Fibroblast of villous mesenchyme (primary cell): ENCODE measurements at regions not wholly inside any gene's neighbourhood (a gene's known extent, or its start where the extent isn't known, plus 50 kb on each side); places are given as distances from the start of the nearest gene placed in this dataset.
A peak's percentile ranks its signal among the peaks of the same experiment; 100 is the strongest.

Source experiments
- DNase-seq: peaks from one replicate; pipeline ENCODE4 v3.0.0-alpha.2; 2010; ENCODE audit warnings: low read depth
- H3K4me3 ChIP-seq: 2 replicates; pipeline ENCODE4 v1.5.1; 2011; ENCODE audit warnings: low read depth, mild to moderate bottlenecking, low read length
- TF ChIP-seq, protein P1 (sequence below): IDR thresholded peaks from 2 replicates; pipeline ENCODE4 v1.5.1; 2012; ENCODE audit warnings: low read depth, mild to moderate bottlenecking, low read length; ENCODE audit not compliant: insufficient read depth

DNA sequence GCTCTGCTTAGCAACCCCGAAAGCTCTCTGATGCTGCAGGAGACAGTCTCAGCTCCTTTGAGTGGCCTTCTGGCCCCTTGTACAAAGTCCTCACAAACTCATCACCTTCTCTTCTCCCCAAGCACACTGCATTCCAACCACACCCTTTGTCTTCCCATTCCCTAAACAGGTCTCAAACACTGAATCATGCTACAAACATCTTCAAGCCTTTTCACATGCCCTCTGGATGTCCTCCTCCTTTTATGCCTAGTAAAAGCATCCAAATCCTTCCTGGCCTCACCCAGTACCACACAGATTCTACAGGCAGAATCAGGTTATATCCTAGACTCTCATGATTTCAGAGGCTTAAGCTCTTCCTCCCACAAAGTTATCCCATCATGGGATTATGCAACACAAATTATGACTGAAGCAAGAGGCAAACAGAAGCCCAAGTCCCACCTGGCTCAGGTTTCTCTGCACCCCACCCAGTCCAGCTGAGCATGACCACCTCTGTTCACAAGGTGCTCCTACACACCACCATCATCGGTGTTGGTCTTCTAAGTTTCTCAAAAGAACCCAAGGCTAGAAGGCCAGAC lies 61.4 kb upstream of the PCED1B start:
- DNase-seq, result peak; percentile 42

DNA sequence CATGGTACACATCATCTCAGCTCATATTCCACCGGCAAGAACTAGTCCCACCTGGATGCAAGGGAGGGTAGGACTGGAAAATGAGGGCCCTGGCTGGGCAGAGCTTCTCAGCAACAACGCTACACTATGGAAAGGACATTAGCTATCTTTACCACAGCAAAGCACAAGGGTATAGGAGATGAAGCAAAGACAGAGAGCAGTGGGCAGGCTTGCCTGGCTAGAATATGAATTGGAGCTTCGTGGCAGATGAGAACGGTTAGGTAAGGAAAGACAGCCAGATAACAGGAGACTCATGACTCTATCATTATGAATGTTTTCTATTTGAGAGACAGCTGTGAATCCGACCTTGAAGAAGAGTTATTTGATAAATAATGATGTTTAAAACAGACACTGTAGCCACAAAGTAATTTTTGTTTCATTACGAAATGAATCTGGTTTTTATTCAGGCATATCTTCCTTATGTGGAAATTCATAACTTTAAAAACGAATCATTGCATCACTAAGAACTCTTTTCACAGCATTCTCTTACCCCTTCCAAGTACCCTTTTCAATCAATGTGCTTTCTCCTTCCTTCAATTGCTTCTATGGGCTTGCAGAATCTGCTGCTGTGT lies 59.1 kb upstream of the PCED1B start:
- DNase-seq, result no peak
- TF ChIP-seq, protein P1, sequence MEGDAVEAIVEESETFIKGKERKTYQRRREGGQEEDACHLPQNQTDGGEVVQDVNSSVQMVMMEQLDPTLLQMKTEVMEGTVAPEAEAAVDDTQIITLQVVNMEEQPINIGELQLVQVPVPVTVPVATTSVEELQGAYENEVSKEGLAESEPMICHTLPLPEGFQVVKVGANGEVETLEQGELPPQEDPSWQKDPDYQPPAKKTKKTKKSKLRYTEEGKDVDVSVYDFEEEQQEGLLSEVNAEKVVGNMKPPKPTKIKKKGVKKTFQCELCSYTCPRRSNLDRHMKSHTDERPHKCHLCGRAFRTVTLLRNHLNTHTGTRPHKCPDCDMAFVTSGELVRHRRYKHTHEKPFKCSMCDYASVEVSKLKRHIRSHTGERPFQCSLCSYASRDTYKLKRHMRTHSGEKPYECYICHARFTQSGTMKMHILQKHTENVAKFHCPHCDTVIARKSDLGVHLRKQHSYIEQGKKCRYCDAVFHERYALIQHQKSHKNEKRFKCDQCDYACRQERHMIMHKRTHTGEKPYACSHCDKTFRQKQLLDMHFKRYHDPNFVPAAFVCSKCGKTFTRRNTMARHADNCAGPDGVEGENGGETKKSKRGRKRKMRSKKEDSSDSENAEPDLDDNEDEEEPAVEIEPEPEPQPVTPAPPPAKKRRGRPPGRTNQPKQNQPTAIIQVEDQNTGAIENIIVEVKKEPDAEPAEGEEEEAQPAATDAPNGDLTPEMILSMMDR, result no peak
- no peak overlapping the region for H3K4me3 ChIP-seq

More for the DNA sequence above, 61.4 kb upstream of the PCED1B start:
- no peak overlapping the region for H3K4me3 ChIP-seq
- TF ChIP-seq, protein P1, result no peak

DNA sequence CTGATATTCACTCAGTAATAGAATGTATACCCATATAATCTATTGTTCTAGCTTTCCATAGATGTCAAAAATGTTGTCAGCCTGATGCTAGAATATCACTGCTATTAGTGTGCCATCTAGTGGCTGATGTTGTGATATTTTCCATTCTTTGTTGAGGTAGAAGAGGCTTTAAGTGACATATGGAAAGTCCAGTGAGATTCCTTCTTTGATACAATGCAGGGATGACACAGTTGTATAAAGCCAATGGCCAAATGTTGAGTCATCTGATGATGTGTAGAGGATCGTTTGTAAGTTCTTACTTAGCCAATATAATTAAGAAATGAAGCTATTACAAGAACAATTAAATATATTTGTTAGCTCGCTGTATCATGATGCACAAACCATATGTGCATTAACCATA lies 58.1 kb upstream of the PCED1B start:
- no peak overlapping the region for H3K4me3 ChIP-seq
- TF ChIP-seq, protein P1, result peak; percentile 67
- DNase-seq, result peak; percentile 80

- H3K4me3 ChIP-seq, result no peak overlapping the region
- DNase-seq, result peak; percentile 69
- TF ChIP-seq, protein P1, result no peak
Observed at GRCh38 chr12:47022296-47022695, 57.1 kb upstream of the PCED1B start.

DNA sequence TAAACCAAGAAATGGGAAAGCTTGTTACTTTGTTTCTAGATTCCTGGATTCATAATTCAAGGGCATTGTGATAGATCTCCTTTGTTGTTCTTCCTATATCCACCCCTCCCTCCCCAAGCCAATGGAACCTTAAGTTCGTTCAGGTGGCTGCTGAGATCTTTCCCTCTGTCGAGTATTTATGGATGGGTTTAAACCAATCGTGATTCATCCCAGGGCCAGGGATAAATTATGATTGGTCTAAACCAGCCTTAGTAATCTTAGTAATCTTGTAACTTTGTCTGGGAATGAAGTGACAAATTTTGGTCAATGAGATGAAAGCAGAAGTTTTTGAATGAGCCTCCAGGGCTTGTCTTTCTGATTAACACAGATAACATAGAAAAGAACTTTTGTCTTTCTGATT lies 56.1 kb upstream of the PCED1B start:
- TF ChIP-seq, protein P1, result no peak
- no peak for DNase-seq
- no peak overlapping the region for H3K4me3 ChIP-seq

- TF ChIP-seq, protein P1, result no peak
- no peak for DNase-seq
- no peak overlapping the region for H3K4me3 ChIP-seq
Observed at GRCh38 chr12:47023953-47024352, 55.5 kb upstream of the PCED1B start.

GRCh38 chr12:47024463-47024862 lies 55.0 kb upstream of the PCED1B start:
- DNase-seq, result no peak
- TF ChIP-seq, protein P1, result no peak
- H3K4me3 ChIP-seq, result no peak overlapping the region
